Mesenchymal stem cell (in vitro differentiated cells and primary cell): ENCODE measurements at regions not wholly inside any gene's neighbourhood (a gene's known extent, or its start where the extent isn't known, plus 50 kb on each side); places are given as distances from the start of the nearest gene placed in this dataset.

ENCODE experiments used
- DNase-seq: peaks from one replicate; pipeline ENCODE4 v3.0.0-alpha.2; 2013
- H2AFZ ChIP-seq: one replicate; pipeline ENCODE4 v1.6.1; 2013; ENCODE audit warnings: low read depth, mild to moderate bottlenecking, control low read depth, inconsistent platforms, low read length, moderate library complexity
- H2AK5ac ChIP-seq: 2 replicates; pipeline ENCODE4 v1.6.1; 2013; ENCODE audit warnings: low read length, moderate library complexity, mild to moderate bottlenecking, inconsistent platforms; ENCODE audit not compliant: severe bottlenecking
- H2BK120ac ChIP-seq: one replicate; pipeline ENCODE4 v1.6.1; 2013; ENCODE audit warnings: low read depth, mild to moderate bottlenecking, inconsistent platforms, low read length, moderate library complexity
- H2BK12ac ChIP-seq, 2 experiments: one replicate each; pipeline ENCODE4 v1.6.1; 2013; ENCODE audit warnings: inconsistent platforms in 2 of 2, low read length in 2 of 2, mild to moderate bottlenecking in 2 of 2, moderate library complexity in 2 of 2, control low read depth in 1 of 2
- H2BK15ac ChIP-seq: one replicate; pipeline ENCODE4 v1.6.1; 2013; ENCODE audit warnings: mild to moderate bottlenecking, low read depth, inconsistent platforms; ENCODE audit not compliant: poor library complexity, severe bottlenecking
- H2BK5ac ChIP-seq: 2 replicates; pipeline ENCODE4 v1.6.1; 2013; ENCODE audit warnings: low read depth, mild to moderate bottlenecking, low read length, control low read depth, inconsistent platforms; ENCODE audit not compliant: poor library complexity, severe bottlenecking
- H3K14ac ChIP-seq, 2 experiments: one replicate each; pipeline ENCODE4 v1.6.1; 2013; ENCODE audit warnings: inconsistent platforms in 2 of 2, low read length in 2 of 2, control low read depth in 1 of 2, mild to moderate bottlenecking in 1 of 2, moderate library complexity in 1 of 2
- H3K18ac ChIP-seq, 2 experiments: one replicate each; pipeline ENCODE4 v1.6.1; 2013; ENCODE audit warnings: inconsistent platforms in 2 of 2, low read length in 2 of 2, control low read depth in 1 of 2, low read depth in 1 of 2, mild to moderate bottlenecking in 1 of 2
- H3K23ac ChIP-seq, 2 experiments: one replicate each; pipeline ENCODE4 v1.6.1; 2013; ENCODE audit warnings: inconsistent platforms in 2 of 2, low read length in 2 of 2, mild to moderate bottlenecking in 2 of 2, moderate library complexity in 2 of 2, control low read depth in 1 of 2
- H3K27ac ChIP-seq: 2 replicates; pipeline ENCODE4 v1.5.1; 2013; ENCODE audit warnings: mild to moderate bottlenecking, moderate library complexity, low read length, control low read depth, inconsistent platforms; ENCODE audit not compliant: poor library complexity, severe bottlenecking
- H3K27me3 ChIP-seq, 2 experiments: 2 replicates each; pipeline versions ENCODE4 v1.6.1 to v1.7.0; 2013; ENCODE audit warnings: low read length in 2 of 2, mild to moderate bottlenecking in 2 of 2, moderate library complexity in 2 of 2, control low read depth in 1 of 2, inconsistent platforms in 1 of 2; ENCODE audit not compliant: control insufficient read depth in 1 of 2, insufficient read depth in 1 of 2
- H3K36me3 ChIP-seq, 2 experiments: 2 replicates each; pipeline versions ENCODE4 v1.6.1 to v1.7.0; 2013; ENCODE audit warnings: low read length in 2 of 2, control low read depth in 1 of 2, inconsistent platforms in 1 of 2, low read depth in 1 of 2, mild to moderate bottlenecking in 1 of 2; ENCODE audit not compliant: insufficient read depth in 2 of 2, control insufficient read depth in 1 of 2
- H3K4ac ChIP-seq, 2 experiments: one replicate each; pipeline ENCODE4 v1.6.1; 2013; ENCODE audit warnings: inconsistent platforms in 2 of 2, low read length in 2 of 2, mild to moderate bottlenecking in 2 of 2, moderate library complexity in 2 of 2, control low read depth in 1 of 2, low read depth in 1 of 2
- H3K4me1 ChIP-seq: 2 replicates; pipeline ENCODE4 v1.6.1; 2013; ENCODE audit warnings: low read depth, low read length, control low read depth; ENCODE audit not compliant: control insufficient read depth, insufficient read depth
- H3K4me2 ChIP-seq: 2 replicates; pipeline ENCODE4 v1.6.1; 2013; ENCODE audit warnings: low read length, mild to moderate bottlenecking, inconsistent platforms; ENCODE audit not compliant: poor library complexity, severe bottlenecking
- H3K4me3 ChIP-seq, 2 experiments: 2 replicates each; pipeline versions ENCODE4 v1.5.1 to v1.7.0; 2013; ENCODE audit warnings: low read length in 2 of 2, mild to moderate bottlenecking in 2 of 2, control low read depth in 1 of 2, low read depth in 1 of 2; ENCODE audit not compliant: insufficient read depth in 1 of 2
- H3K79me1 ChIP-seq: replicated peaks from 2 replicates; pipeline ENCODE4 v1.6.1; 2013; ENCODE audit warnings: mild to moderate bottlenecking, control low read depth, low read length, inconsistent platforms; ENCODE audit not compliant: poor library complexity, severe bottlenecking
- H3K9ac ChIP-seq: 2 replicates; pipeline ENCODE4 v1.7.0; 2013; ENCODE audit warnings: mild to moderate bottlenecking, low read length, moderate library complexity
- H3K9me3 ChIP-seq: 2 replicates; pipeline ENCODE4 v1.7.0; 2013; ENCODE audit warnings: mild to moderate bottlenecking, low read length; ENCODE audit not compliant: control insufficient read depth
- H4K8ac ChIP-seq: one replicate; pipeline ENCODE4 v1.6.1; 2013; ENCODE audit warnings: inconsistent platforms, mild to moderate bottlenecking, low read length, moderate library complexity
- H4K91ac ChIP-seq: one replicate; pipeline ENCODE4 v1.6.1; 2013; ENCODE audit warnings: mild to moderate bottlenecking, low read length, inconsistent platforms
- WGBS: methylation state at CpG from one replicate; pipeline ENCODE4 v1.1.7; 2013; ENCODE audit warnings: mixed read lengths; 5-methylcytosine and 5-hydroxymethylcytosine counted together

GRCh38 chr2:16073471-16073870 is 133.1 kb downstream of the MYCN start:
- no peaks in the 10 kb centered on the region for H3K9me3 ChIP-seq
- no peak overlapping the region for H3K9ac ChIP-seq
- no peak overlapping the region for H3K18ac ChIP-seq
- H2AFZ ChIP-seq, result no peak overlapping the region
- H3K27ac ChIP-seq, result no peak overlapping the region
- no peak overlapping the region for H3K4ac ChIP-seq
- no peaks in the 10 kb centered on the region for H3K36me3 ChIP-seq
- no peak overlapping the region for H2BK12ac ChIP-seq
- no peak overlapping the region for H4K8ac ChIP-seq
- no peak overlapping the region for H2BK5ac ChIP-seq
- H3K79me1 ChIP-seq, result no peaks in the 10 kb centered on the region
- no peak overlapping the region for H2BK120ac ChIP-seq
- no peak overlapping the region for H4K91ac ChIP-seq
- no peak overlapping the region for H3K23ac ChIP-seq
- no peak overlapping the region for H3K4me2 ChIP-seq
- H3K4me3 ChIP-seq, result no peak overlapping the region
- no peak overlapping the region for H2AK5ac ChIP-seq
- no peak overlapping the region for H3K14ac ChIP-seq
- WGBS, result 53% methylated on average over 4 of the region's 4 CpGs
- no peaks in the 10 kb centered on the region for H3K27me3 ChIP-seq
- H2BK15ac ChIP-seq, result no peak overlapping the region
- no peaks in the 10 kb centered on the region for H3K4me1 ChIP-seq
- no peak for DNase-seq

GRCh38 chr2:16072638-16073290 is 132.4 kb downstream of the MYCN start:
- Histone ChIP-seq H3K18ac (no peak overlapping the region), H3K9ac (no peak overlapping the region), H4K91ac (no peak overlapping the region), H3K79me1 (no peaks in the 10 kb centered on the region), H3K23ac (no peak overlapping the region), H2BK15ac (no peak overlapping the region), H3K4ac (no peak overlapping the region), H2BK5ac (no peak overlapping the region), H3K27me3 (no peaks in the 10 kb centered on the region), H3K4me1 (no peaks in the 10 kb centered on the region), H2BK12ac (no peak overlapping the region), H3K36me3 (no peaks in the 10 kb centered on the region), H2AK5ac (no peak overlapping the region), H3K4me2 (no peak overlapping the region), H2AFZ (no peak overlapping the region), H3K14ac (no peak overlapping the region), H3K9me3 (no peaks in the 10 kb centered on the region), H2BK120ac (no peak overlapping the region), H3K27ac (no peak overlapping the region), H4K8ac (no peak overlapping the region), H3K4me3 (no peak overlapping the region)
- DNase-seq, result no peak
- WGBS, result 63% methylated on average over 7 of the region's 7 CpGs

- H3K9me3 ChIP-seq, result no peaks in the 10 kb centered on the region
- no peak for DNase-seq
- no peaks in the 10 kb centered on the region for H3K4me1 ChIP-seq
- H2AK5ac ChIP-seq, result no peak overlapping the region
- H3K27ac ChIP-seq, result no peak overlapping the region
- H2BK12ac ChIP-seq, result no peak overlapping the region
- no peak overlapping the region for H3K9ac ChIP-seq
- H3K27me3 ChIP-seq, result no peaks in the 10 kb centered on the region
- H4K91ac ChIP-seq, result no peak overlapping the region
- no peak overlapping the region for H2AFZ ChIP-seq
- H3K14ac ChIP-seq, result no peak overlapping the region
- 85% methylated on average over 12 of the region's 13 CpGs for WGBS
- H2BK5ac ChIP-seq, result no peak overlapping the region
- no peaks in the 10 kb centered on the region for H3K36me3 ChIP-seq
- H3K4ac ChIP-seq, result no peak overlapping the region
- no peak overlapping the region for H3K18ac ChIP-seq
- H3K4me3 ChIP-seq, result no peak overlapping the region
- no peak overlapping the region for H3K23ac ChIP-seq
- no peak overlapping the region for H2BK120ac ChIP-seq
- H2BK15ac ChIP-seq, result no peak overlapping the region
- no peak overlapping the region for H3K4me2 ChIP-seq
- no peaks in the 10 kb centered on the region for H3K79me1 ChIP-seq
- no peak overlapping the region for H4K8ac ChIP-seq
These were observed 131.7 kb downstream of the MYCN start for GRCh38 chr2:16071865-16072637.

GRCh38 chr2:16071039-16071864 is 130.9 kb downstream of the MYCN start:
- Histone ChIP-seq H4K8ac (no peak overlapping the region), H2BK5ac (no peak overlapping the region), H3K14ac (no peak overlapping the region), H3K9ac (no peak overlapping the region), H3K4ac (no peak overlapping the region), H3K23ac (no peak overlapping the region), H3K4me1 (no peaks in the 10 kb centered on the region), H2AK5ac (no peak overlapping the region), H4K91ac (no peak overlapping the region), H3K27ac (no peak overlapping the region), H3K18ac (no peak overlapping the region), H2BK120ac (no peak overlapping the region), H3K4me2 (no peak overlapping the region), H2BK15ac (no peak overlapping the region), H2BK12ac (no peak overlapping the region), H3K36me3 (no peaks in the 10 kb centered on the region), H2AFZ (no peak overlapping the region), H3K4me3 (no peak overlapping the region), H3K27me3 (no peaks in the 10 kb centered on the region), H3K9me3 (no peaks in the 10 kb centered on the region), H3K79me1 (no peaks in the 10 kb centered on the region)
- no peak for DNase-seq
- WGBS, result 91% methylated on average over 11 of the region's 14 CpGs
